Vagina (tissue), 2 donors: ENCODE measurements at regions not wholly inside any gene's neighbourhood (a gene's known extent, or its start where the extent isn't known, plus 50 kb on each side); places are given as distances from the start of the nearest gene placed in this dataset.

ENCODE experiments used
- CTCF ChIP-seq, 3 experiments: fragments of 450-650 bp in 2 of 3; fragments of 200-600 bp in 1 of 3; sonication (generic) in 1 of 3; IDR thresholded peaks; one replicate each; pipeline ENCODE4 v1.5.1; 2017 to 2019; ENCODE audit warnings: antibody characterized with exemption in 3 of 3, mild to moderate bottlenecking in 2 of 3, moderate library complexity in 2 of 3
- POLR2AphosphoS5 ChIP-seq, 2 donors: sonication (generic); formaldehyde crosslinking; IDR thresholded peaks; one replicate each; pipeline ENCODE4 v1.9.0; 2017; ENCODE audit warnings: antibody characterized with exemption in 2 of 2, mild to moderate bottlenecking in 2 of 2, low read depth in 1 of 2; ENCODE audit not compliant: insufficient read depth in 1 of 2

DNA sequence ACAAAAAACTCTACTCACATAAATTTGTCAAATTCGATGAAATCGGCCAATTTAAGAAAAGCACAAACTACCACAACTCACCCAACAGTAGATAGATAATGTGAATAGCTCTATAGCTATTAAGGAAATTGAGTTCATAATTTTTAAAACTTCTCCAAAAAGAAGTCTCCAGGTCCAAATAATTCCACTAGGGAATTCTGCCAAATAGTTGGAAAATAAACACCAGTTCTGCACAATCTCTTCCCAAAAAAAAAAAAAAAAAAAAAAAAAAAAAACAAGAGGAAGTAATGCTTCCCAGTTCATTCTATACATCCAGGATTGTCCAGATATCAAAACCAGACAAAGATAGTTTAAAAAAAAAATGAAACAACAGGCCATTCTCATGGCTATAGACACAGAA is 164.2 kb downstream of the POLR2M start:
- TF ChIP-seq CTCF (IDR thresholded peaks at IDR 0.05) (no peak), POLR2AphosphoS5 (IDR thresholded peaks at IDR 0.05; ENCODE audit: insufficient read depth in 1 of 2, low read depth in 1 of 2) (no peak)
